NOMO-1 (cell line): ENCODE measurements at regions not wholly inside any gene's neighbourhood (a gene's known extent, or its start where the extent isn't known, plus 50 kb on each side); places are given as distances from the start of the nearest gene placed in this dataset.
"Not testable (repeated sequence)": the region's sequence is repeated elsewhere in the genome, so short reads cannot be mapped to it uniquely, and the experiment has no call there.

Experiments
- DNase-seq, 2 experiments: peaks; one replicate each; lab custom pipeline; 2025; ENCODE audit not compliant: unreplicated experiment in 2 of 2; lab: John Stamatoyannopoulos, UW

DNA sequence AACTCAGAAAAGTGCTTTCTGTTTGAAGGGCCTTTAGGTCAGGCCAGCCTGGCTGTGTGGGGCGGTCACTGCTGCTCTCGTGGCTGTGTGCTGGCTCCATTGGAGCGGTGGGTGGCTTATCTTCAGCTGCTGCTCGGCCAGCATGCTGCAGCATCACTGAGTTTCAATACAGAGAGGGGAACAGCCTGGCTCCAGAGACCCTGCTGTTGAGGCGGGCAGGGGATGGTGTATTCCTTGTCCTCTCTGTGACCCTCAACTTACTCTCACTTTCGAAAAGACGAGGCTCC lies 248.5 kb upstream of the ONECUT1 start:
- DNase-seq, result no peak

DNA sequence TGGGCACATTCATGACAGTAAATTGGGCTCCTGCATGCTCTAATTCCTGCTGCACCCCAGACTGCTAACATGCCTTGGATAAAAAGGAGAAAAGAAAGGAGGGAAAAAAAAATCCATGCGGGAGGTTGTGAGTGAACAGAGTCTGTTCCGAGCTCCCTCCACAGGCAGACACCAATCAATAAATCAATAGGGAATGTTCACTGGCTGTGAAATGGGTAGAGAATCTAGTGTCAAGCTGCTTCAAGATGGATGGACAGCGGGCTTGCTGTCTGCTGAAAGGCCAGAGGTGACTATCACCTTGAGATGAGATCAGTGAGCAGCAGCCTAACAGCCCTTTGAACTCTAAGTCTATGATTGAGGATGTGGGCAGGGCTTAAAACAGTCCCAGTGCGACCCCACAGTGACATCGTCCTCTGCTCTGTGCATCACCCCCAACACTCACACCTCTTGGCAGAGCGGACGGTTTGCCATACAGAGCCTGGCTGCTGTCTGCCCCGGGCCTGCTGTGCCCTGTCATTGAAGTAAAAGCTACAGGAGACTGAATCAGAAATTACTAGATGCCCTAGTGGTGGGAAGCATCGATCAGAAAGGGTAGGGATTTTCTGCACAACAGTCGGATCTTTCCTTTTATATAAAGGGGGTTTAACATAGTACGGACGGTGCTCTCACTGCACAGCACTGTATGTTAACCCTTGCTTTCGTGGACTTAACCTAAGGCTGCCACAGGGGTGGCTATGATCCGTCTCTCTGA lies 247.9 kb upstream of the ONECUT1 start:
- no peak for DNase-seq

DNA sequence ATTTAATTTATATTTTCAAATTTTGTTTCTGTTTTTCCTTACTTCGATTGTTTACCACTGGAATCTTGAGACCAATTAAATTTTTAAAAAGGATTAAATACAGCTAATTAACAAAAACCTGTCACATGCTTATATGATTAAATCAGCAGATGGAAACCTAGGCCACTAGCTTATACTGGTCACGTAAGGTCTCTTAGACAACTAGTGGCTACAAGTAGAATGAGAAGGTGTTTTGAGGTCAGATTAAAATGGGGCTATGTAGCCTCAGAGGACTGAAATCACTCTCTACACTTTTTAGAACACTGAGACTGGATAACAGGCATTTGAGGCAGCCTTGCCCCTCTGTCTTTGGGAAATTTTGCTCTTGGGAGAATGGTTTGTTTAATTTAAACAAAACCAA lies 246.5 kb upstream of the ONECUT1 start:
- DNase-seq, result no peak

DNA sequence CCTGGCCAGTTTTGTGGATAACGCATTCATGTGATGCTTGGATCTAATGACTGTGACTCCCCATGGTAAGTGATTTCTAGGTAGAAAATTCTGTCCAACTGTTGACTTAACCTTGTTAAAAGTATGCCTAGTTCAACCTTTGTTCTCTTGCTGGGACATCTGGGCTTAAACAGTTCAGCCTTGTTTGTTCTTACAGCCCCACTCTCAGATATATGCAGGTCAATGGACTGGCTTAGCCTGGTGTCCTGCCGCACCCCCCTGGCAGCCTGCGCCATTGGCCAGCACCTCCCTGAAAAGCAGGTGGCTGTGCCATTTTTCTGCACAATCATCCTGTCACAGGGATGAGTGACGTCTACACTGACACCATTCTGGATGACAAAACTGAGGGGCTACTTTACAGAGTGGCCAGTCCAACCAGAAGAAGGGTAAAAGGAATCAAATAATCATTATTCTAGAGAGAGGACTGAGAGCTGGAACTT lies 244.7 kb upstream of the ONECUT1 start:
- no peak for DNase-seq

DNA sequence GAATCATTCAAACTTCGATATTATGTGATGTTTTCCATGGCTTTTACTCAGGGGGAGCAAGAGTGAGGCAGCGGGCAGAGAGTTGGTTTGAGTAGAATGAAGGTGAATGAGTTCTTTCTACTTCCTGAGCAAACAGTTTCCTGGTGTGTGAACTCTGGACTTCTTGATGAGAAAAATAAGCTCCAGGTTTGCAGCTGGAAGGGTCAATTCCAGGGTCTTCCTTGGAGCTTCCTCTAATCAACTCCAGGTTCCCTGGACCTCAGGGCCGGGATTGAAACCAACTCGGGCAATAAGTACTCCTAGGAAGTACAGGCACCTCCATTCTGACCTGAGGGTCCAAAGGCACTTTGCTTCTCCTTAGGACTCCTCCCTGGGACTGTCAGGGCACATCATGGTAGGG lies 243.6 kb upstream of the ONECUT1 start:
- DNase-seq, result no peak

DNA sequence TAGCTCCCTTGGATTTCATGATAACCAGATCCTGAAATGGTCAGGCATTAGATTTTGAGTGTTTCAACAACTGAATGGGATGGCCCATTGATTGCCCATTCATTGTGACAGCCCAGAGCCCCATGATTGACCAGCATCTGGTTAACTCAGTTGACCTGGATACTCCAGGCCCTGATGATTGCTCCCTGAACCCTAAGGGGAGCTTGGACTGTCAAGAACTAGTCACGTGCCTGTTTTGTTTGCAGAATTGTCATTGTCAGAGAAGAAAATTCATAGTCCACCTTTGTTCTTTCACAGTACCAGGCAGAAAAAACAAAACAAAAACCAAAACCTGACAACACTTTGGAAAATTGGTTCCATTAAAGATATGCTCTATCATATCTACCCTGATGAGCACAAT lies 241.3 kb upstream of the ONECUT1 start:
- DNase-seq, result no peak

DNA sequence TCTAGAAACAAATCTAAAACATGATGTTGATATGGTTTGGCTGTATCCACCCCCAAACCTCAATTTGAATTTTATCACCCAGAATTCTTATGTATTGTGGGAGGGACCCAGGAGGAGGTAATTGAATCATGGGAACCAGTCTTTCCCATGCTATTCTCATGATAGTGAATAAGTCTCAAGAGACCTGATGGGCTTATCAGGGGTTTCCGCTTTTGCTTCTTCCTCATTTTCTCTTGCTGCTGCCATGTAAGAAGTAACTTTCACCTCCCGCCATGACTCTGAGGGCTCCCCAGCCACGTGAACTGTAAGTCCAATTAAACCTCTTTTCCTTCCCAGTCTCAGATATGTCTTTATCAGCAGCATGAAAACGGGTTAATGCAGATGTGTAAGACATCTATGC lies 232.7 kb upstream of the ONECUT1 start:
- no peak for DNase-seq

DNA sequence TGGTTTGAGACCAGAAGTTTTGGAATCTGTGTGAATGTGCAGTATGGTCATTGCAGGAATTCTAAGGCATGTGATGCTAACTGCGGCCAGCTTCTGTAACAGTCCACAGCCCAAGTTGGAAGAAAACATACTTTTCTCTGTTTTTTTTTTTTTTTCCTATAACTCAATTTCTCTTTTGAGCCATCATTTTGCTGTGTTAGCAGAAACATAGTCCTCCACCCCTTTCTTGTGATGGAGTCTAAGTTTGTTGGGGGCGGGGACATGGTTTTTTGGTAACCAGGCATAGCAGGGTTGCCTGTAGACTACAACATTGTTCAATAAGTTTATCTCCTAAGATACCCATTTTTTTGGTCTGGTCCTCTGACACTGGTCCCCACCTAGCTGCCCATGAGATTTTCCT lies 223.2 kb upstream of the ONECUT1 start:
- no peak for DNase-seq

DNA sequence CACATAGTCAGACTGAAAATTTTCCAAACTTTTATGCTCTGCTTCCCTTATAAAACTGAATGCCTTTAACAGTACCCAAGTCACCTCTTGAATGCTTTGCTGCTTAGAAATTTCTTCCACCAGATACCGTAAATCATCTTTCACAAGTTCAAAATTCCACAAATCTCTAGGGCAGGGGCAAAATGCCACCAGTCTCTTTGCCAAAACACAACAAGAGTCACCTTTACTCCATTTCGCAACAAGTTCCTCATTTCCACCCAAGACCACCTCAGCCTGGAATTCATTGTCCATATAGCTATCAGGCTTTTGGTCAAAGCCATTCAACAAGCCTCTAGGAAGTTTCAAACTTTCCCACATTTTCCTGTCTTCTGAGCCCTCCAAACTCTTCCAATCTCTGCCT lies 221.6 kb upstream of the ONECUT1 start:
- not testable (repeated sequence) for DNase-seq

DNA sequence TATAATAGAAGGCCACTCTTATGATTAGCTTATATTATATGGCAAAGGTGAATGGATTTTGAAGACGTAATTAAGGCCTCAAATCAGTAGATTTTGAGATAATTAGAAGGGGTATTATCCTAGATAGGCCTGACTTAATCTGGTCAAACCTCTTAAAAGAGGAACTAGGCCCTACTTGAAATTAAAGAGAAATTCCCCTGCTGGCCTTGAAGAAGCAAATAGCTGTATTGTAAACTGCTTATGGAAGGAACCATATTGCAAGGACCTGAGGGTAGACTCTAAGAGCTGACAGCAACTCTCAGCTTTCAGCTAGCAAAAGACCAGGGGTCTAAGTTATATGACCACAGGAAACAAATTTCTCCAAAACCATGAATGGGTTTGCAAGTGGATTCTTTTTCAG lies 219.0 kb upstream of the ONECUT1 start:
- DNase-seq, result no peak

DNA sequence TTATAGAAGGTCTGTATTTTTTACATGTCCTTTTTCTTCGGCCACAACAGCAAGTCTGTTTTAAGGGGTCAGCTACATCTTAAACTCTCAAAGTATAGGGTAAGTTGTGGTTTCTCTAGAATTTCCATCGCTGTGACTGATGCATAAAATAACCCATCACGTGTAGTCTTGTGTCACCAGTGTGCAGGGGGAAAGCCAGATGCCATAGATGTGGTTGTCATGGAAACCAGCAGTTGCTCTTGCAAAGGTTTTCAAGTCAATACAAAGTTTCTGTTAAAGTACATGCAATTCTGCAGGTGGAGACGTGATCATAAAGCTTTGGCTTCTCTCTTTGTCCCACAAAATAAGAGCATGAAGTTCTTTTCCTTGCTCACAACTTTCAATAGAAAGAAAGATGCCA lies 210.3 kb upstream of the ONECUT1 start:
- DNase-seq, result no peak

DNA sequence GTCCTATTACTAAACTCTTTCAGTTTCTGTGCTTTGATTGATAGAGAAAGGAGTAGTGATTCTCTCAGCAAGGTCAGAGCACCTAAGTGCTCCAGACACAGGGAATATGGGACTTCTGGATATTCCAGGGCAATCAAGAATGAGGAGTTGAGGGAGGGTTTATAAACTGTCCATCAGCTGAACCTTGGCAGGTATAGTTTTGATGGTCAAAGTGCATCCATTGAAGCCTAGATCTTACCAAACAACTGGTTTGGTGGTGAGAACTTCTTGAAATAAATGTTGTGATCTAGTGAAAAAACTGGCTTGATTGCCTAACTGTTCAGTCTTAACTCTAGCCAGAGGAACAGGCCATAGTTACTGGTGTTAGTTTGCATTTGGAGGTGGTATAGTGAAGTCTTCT lies 207.0 kb upstream of the ONECUT1 start:
- DNase-seq, result no peak

DNA sequence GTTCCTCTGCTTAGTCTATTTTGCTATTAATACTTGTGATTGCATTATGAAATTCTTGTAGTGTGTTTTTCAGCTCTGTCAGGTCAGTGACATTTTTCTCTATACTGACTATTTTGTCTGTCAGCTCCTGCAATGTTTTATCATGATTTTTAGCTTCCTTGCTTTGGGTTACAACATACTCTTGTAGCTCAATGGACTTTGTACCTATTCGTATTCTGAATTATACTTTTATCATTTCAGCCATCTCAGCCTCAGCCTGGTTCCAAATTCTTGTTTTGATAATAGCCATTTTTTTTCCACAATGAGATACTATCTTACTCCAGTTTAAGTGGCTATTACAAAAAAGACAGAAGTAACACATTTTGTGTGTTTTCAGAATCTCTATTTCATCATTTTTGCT lies 204.2 kb upstream of the ONECUT1 start:
- DNase-seq, result no peak

DNA sequence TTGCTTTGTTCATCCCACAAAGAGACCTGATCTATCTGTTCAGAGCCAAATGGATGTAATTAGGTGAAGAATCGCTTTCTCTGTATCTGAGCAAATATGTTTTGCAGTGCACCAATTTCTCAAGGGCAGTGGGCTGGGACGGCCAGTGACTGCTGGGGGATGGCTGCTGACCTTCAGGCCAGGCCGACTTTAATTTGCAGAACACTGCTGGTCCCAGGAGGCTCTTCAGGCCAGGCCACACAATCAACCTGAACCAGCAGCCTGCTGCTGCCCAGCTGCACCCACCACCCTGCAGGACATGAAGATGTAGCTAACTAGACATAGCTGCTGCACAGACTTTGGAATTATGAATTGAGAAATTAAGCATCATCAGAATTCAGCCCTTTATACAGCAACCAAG lies 194.4 kb upstream of the ONECUT1 start:
- DNase-seq, result no peak

DNA sequence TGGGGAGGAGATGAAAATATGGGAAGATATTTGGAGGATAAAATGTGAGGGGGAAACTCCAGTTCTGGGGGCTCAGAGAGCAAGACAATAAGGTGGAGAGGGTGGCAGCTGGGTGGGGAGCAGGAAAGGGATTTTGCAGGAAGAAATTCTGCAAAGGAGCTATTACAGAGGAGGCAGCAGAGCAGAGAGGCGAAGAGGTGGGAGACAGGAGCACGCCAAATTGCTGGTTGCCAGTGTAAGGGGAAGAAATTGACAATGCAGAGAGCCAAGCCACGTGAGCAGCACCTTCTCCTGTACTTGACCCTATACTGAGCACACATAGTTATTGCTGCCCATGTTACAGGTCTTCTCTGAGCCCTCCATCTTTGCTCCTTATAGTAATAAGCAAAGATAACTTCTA lies 190.3 kb upstream of the ONECUT1 start:
- DNase-seq, result no peak

DNA sequence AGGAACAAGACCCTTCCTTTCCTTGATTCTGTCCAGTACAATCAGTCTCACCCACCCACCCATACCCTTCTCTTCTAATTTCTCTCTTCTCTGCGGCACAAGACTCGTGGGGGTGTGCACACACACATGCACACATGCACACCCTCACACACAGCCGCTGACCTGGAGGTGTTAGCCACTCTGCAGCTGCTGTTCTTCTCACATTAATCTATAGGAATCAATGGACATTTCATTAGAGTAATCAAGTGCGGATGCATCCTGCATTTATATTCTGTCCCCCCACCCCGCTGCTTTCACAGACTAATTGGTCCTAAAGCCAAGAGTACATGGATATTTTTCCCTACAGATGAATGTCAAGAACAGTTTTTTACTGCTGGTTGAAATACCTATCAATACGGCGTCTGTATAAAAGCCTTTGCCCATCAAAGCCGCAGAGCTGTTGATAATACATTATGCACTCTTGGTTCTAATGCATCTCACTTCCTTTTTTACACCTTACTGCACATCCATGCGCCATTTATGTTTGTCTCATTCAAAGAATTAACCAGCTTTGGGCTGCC lies 186.5 kb upstream of the ONECUT1 start:
- no peak for DNase-seq

DNA sequence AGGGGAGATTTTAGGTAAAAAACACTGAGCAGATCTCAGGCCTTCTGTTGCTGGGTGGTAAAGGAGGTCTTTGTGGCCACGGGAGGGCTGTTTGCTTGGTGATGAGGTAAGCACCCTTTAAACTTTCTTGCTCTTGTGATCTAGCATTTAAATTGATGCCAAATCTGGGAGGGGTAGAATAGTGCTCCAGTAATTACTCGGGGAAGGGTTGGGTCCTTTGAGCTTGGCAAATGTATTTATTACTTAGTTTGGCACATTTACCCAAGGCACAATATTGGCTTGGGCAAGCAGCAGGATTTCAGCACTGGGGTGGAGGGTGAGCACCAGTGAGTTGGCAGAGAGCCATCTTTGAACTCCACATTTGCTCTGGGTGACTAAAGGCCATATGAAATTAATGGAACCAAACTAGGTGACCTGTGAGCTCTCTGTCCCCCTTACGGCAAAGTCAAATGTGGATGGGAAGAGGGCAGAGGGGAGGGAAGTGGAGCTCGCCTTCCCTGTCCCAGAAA lies 185.9 kb upstream of the ONECUT1 start:
- DNase-seq, result no peak

DNA sequence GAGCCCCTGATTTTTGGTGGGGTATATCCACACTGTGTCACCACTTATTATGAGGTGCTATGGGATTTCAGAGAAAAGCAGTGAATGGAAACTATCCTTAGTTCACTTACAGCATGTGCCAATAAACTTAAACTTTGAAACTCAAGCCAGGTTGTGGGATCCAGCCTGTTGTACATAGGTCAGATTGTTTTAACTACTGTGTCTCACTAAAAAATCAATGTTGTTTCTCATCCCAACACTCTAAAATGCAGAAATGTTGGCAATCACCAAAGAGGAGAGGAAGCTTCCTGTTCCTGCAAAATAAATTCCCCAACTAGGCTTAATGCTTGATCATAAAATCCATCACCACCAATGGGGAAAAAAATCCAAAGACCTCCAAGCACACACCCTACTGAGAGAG lies 173.7 kb upstream of the ONECUT1 start:
- DNase-seq, result no peak

DNA sequence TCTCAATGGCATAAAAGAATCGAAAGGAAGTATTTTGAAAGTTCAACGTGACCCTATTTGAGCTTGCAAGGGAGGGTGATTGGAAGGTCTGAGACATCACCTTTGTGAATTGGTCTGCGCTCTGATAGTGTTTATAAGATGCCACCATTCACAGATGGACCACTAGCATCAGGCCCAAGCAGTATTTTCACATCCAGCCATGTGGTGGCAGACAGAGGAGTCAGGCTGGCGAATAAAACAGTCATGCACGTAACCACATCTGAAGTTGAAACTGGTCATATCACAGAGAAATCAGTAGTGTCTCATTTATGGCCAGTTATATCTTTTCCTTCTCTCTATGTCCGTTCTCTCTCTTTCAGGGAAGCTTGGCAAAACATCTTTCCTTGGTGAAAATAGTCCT lies 170.1 kb upstream of the ONECUT1 start:
- DNase-seq, result no peak

DNA sequence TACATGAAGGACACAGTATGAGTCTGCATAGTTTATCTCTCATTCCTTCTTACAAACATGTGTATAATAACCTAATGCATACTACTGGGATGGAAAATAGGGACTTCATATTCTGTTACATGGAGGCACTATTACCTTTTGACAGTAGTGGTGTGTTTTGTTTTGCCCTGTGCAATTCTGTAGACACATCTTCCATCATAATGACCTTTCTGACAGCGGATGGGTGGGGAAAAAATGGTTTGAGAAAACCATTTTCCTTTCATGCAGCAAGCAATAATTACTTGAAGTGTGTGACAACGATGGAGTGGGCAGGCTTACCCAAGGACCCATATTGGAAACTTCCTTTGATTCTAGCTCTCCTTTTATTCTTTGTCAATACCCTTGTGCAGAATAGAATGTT lies 153.6 kb upstream of the ONECUT1 start:
- no peak for DNase-seq

DNA sequence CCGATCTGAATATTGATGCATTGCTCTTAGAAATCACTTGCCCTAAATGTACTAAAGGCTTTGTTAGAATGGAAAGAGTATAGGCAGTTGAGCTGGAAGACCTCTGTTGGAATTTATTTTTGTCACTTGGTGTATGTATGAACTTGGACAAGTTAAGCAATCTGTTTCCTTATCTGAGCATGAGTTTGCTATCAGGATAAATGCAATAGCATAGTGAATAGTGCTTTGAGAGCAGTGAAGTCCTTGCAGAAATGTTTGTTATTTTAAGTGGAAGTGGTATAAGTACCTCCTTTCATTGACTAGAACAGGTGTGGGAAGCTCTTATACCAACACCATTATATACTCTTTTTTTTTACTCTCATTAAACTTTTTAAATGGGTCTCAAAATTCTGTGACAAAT lies 146.4 kb upstream of the ONECUT1 start:
- no peak for DNase-seq

DNA sequence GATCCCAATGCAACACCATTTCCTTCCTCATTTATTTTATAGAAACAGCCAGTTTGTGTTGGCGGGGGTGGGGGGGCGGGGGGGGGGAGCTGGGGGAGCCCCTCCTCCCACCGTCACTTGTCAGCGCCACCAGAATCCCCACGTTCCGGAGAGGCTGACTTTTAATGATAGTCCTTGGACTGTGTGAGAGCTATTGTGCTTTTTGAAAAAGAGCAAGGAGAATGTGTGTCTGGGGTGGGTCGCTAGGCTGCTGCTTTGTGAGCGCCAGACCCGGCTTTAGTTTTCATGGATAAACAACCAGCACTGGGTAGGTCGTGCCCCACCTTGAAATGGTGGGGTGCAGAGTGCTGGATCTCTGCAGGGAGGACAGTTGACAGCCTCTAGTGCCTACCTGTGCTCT lies 135.0 kb upstream of the ONECUT1 start:
- DNase-seq, result no peak

DNA sequence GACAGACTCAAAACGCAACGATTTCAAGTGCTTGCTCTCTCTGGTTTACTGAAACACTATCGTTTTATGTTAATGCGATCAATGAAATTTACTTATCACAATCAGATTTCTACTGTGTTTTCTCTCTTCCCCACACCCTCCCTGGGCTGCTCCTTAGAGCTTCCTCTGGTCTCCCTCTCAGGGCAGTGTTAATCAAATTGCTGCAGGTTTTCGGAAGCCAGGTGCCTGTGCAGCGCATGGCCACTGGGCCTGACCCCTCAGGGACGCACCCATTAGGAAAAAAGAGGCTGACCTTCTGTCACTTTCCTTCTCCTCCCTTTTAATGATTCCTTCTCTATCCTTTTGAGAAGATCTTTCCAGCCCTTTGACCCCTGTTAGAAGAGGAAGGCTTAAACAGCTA lies 134.5 kb upstream of the ONECUT1 start:
- no peak for DNase-seq
